PC-9 (cell line): ENCODE measurements at regions not wholly inside any gene's neighbourhood (a gene's known extent, or its start where the extent isn't known, plus 50 kb on each side); places are given as distances from the start of the nearest gene placed in this dataset.

ENCODE experiments used
- BruUV-seq: library from RNA; stranded (reverse); fragments of 400-500 nt; replicated peaks from 2 replicates; lab custom pipeline; 2021; lab: Mats Ljungman, UMichigan
- CTCF ChIA-PET: fragments of 300-600 bp; sonication (Branson Sonifier 250); formaldehyde crosslinking; loops from one replicate; lab custom pipeline; 2022; ENCODE audit warnings: antibody characterized with exemption; lab: Charles Lee
- POLR2A ChIA-PET: fragments of 300-600 bp; sonication (Branson Sonifier 250); formaldehyde crosslinking; loops from one replicate; lab custom pipeline; 2022; ENCODE audit warnings: antibody characterized with exemption; ENCODE audit not compliant: unreplicated experiment; lab: Charles Lee
- DNase-seq, 2 experiments: peaks; one replicate each; pipeline versions ENCODE4 v3.0.0 to v3.0.0-alpha.2; 2015 to 2022; ENCODE audit warnings: mixed read lengths in 1 of 2
- H2AFZ ChIP-seq: fragments of 200-600 bp; sonication (generic); 2 replicates; pipeline ENCODE4 v1.8.1; 2017; ENCODE audit warnings: antibody characterized with exemption
- H3F3A ChIP-seq: fragments of 200-600 bp; sonication (generic); 2 replicates; pipeline ENCODE4 v1.8.1; 2017; ENCODE audit warnings: antibody characterized with exemption, mild to moderate bottlenecking, low read depth; ENCODE audit not compliant: insufficient read depth
- H3K27ac ChIP-seq: fragments of 200-600 bp; sonication (generic); 2 replicates; pipeline ENCODE4 v1.6.1; 2016; ENCODE audit warnings: mixed run types
- H3K27me3 ChIP-seq: fragments of 200-600 bp; sonication (generic); 2 replicates; pipeline ENCODE4 v1.6.1; 2016; ENCODE audit warnings: low read depth, mixed run types; ENCODE audit not compliant: insufficient read depth
- H3K36me3 ChIP-seq: fragments of 200-600 bp; sonication (generic); 2 replicates; pipeline ENCODE4 v1.6.1; 2016; ENCODE audit warnings: low read depth, mixed run types
- H3K4me1 ChIP-seq: fragments of 200-600 bp; sonication (generic); replicated peaks from 2 replicates; pipeline ENCODE4 v1.6.1; 2016; ENCODE audit warnings: mixed run types; ENCODE audit not compliant: insufficient read depth
- H3K4me2 ChIP-seq: fragments of 200-600 bp; sonication (generic); 2 replicates; pipeline ENCODE4 v1.6.1; 2017; ENCODE audit warnings: mixed run types
- H3K4me3 ChIP-seq: fragments of 200-600 bp; sonication (generic); 2 replicates; pipeline ENCODE4 v1.6.1; 2016; ENCODE audit warnings: mixed run types
- H3K79me2 ChIP-seq: fragments of 200-600 bp; sonication (generic); 2 replicates; pipeline ENCODE4 v1.6.1; 2017; ENCODE audit warnings: low read depth, mixed run types
- H3K9me2 ChIP-seq: fragments of 200-600 bp; sonication (generic); 2 replicates; pipeline ENCODE4 v1.8.1; 2017; ENCODE audit warnings: mild to moderate bottlenecking; ENCODE audit not compliant: insufficient read depth
- H3K9me3 ChIP-seq: fragments of 200-600 bp; sonication (generic); 2 replicates; pipeline ENCODE4 v1.8.1; 2016; ENCODE audit warnings: low read depth; ENCODE audit not compliant: insufficient read depth
- H4K20me1 ChIP-seq: fragments of 200-600 bp; sonication (generic); 2 replicates; pipeline ENCODE4 v1.8.1; 2017; ENCODE audit not compliant: insufficient read depth
- CTCF ChIP-seq: fragments of 200-600 bp; sonication (generic); conservative IDR thresholded peaks from 2 replicates; pipeline ENCODE4 v1.6.1; 2017; ENCODE audit warnings: mixed run types, antibody characterized with exemption, mild to moderate bottlenecking, moderate library complexity
- EZH2 ChIP-seq: fragments of 200-600 bp; sonication (generic); IDR thresholded peaks from 2 replicates; pipeline ENCODE4 v1.8.0; 2017; ENCODE audit warnings: antibody characterized with exemption, low read depth
- intact Hi-C: fragments of 100-400 bp; cut with micrococcal nuclease; formaldehyde crosslinking; loops from one replicate; pipeline ENCODE4 v1.10.0; 2022; ENCODE audit not compliant: unreplicated experiment

DNA sequence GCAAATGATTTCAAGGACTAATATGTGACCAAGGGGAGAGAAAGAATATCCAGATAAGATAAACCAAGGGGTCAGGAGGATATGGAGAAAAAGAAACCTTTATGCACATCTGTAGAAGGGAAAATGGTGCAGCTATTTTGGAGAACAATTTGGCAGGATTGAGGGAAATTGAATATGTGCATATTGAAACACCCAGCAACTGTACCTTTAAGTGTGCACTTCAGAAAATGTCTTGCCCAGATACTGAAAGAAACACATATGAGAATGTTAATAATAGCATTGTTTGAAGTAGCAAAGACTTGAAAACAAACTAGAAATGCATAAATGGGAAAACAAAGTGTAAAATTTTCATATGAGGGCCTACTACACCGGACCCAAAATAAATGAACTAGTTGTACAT is 599.6 kb downstream of the PSAT1 start:
- CTCF ChIA-PET: no interaction called here
- H3K9me3 ChIP-seq: no peaks in the 10 kb centered on the region
- intact Hi-C loops: no loop called here
- H3K27me3 ChIP-seq: no peaks in the 10 kb centered on the region
- no peaks in the 10 kb centered on the region for H4K20me1 ChIP-seq
- H3K9me2 ChIP-seq: peaks cover 3% of the 10 kb centered on the region; the same call in 1 of the 2 replicates
- no TSS peak for BruUV-seq
- no peak for DNase-seq
- POLR2A ChIA-PET: no interaction called here
- no peak overlapping the region for H3K4me3 ChIP-seq
- no peaks in the 10 kb centered on the region for H3F3A ChIP-seq
- no peaks in the 10 kb centered on the region for H3K36me3 ChIP-seq
- no peak overlapping the region for H2AFZ ChIP-seq
- no peak overlapping the region for H3K4me2 ChIP-seq
- TF ChIP-seq EZH2 (no peak), CTCF (no peak)
- H3K79me2 ChIP-seq: no peaks in the 10 kb centered on the region
- no peaks in the 10 kb centered on the region for H3K4me1 ChIP-seq
- H3K27ac ChIP-seq: no peak overlapping the region

DNA sequence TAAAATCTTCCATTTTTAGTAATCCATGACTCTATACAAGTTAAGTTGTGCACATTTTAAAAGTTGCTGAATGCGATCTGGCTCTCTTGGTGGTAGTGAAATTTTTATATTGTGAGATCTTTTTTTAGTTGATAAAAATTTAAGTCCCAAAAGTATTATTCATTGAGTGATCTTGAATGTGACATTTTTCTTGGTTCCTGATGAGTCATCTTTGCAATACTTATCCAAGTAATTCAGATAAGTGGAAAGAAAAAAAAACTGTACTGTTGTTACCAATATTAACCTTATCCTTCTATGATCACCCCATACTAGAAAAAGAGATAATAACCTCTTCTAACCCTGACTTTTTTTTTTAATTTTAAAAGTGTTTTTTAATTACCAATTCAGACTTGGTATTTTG is 601.3 kb downstream of the PSAT1 start:
- intact Hi-C loops: no loop called here
- CTCF ChIA-PET: no interaction called here

GRCh38 chr9:78899006-78899405 is 602.1 kb downstream of the PSAT1 start:
- no peak overlapping the region for H2AFZ ChIP-seq
- DNase-seq: no peak
- H3K27me3 ChIP-seq: no peaks in the 10 kb centered on the region
- H3K4me1 ChIP-seq: no peaks in the 10 kb centered on the region
- no peak overlapping the region for H3K4me2 ChIP-seq
- no peaks in the 10 kb centered on the region for H4K20me1 ChIP-seq
- H3K9me2 ChIP-seq: peaks cover 3% of the 10 kb centered on the region; the same call in 1 of the 2 replicates
- ChIA-PET POLR2A (no interaction called here), CTCF (no interaction called here)
- no peak for TF ChIP-seq CTCF
- no peak for TF ChIP-seq EZH2
- no peaks in the 10 kb centered on the region for H3K79me2 ChIP-seq
- H3F3A ChIP-seq: no peaks in the 10 kb centered on the region
- H3K27ac ChIP-seq: no peak overlapping the region
- no peaks in the 10 kb centered on the region for H3K9me3 ChIP-seq
- no TSS peak for BruUV-seq
- intact Hi-C loops: no loop called here
- no peaks in the 10 kb centered on the region for H3K36me3 ChIP-seq
- H3K4me3 ChIP-seq: no peak overlapping the region

More for the DNA sequence above, 601.3 kb downstream of the PSAT1 start:
- Histone ChIP-seq H3K27ac (no peak overlapping the region), H3K36me3 (no peaks in the 10 kb centered on the region), H3K79me2 (no peaks in the 10 kb centered on the region), H4K20me1 (no peaks in the 10 kb centered on the region), H3F3A (no peaks in the 10 kb centered on the region), H3K4me1 (no peaks in the 10 kb centered on the region), H2AFZ (no peak overlapping the region), H3K27me3 (no peaks in the 10 kb centered on the region), H3K9me3 (no peaks in the 10 kb centered on the region), H3K4me3 (no peak overlapping the region), H3K4me2 (no peak overlapping the region), H3K9me2 (peaks cover 3% of the 10 kb centered on the region; the same call in 1 of the 2 replicates)
- POLR2A ChIA-PET: no interaction called here
- no TSS peak for BruUV-seq
- TF ChIP-seq EZH2 (no peak), CTCF (no peak)
- DNase-seq: no peak
